CD4-positive, alpha-beta T cell (primary cell): ENCODE measurements at regions not wholly inside any gene's neighbourhood (a gene's known extent, or its start where the extent isn't known, plus 50 kb on each side); places are given as distances from the start of the nearest gene placed in this dataset.

ENCODE experiments used
- ATAC-seq: fragments of 200-7000 bp; cut with Tn5 transposase; one replicate; pipeline ENCODE4 v1.10.0; 2022; ENCODE audit warnings: mild to moderate bottlenecking; ENCODE audit not compliant: poor library complexity
- CTCF ChIA-PET: fragments of 350-600 bp; sonication (Branson Sonifier 250); formaldehyde crosslinking; loops from one replicate; lab custom pipeline; 2021; ENCODE audit warnings: antibody characterized with exemption, inconsistent platforms; lab: Charles Lee
- POLR2A ChIA-PET: fragments of 350-600 bp; sonication (Branson Sonifier 250); formaldehyde crosslinking; loops from one replicate; lab custom pipeline; 2021; ENCODE audit warnings: antibody characterized with exemption, inconsistent platforms; lab: Charles Lee
- DNase-seq, 14 experiments: peaks; one replicate each; pipeline ENCODE4 v3.0.0-alpha.2; 2013 to 2020; ENCODE audit warnings: mixed read lengths in 2 of 14
- H3K27ac ChIP-seq, 2 donors: one replicate each; pipeline versions ENCODE4 v1.5.1 to v1.7.0; 2013; ENCODE audit warnings: low read length in 2 of 2, low read depth in 1 of 2, mild to moderate bottlenecking in 1 of 2
- H3K27me3 ChIP-seq, 2 experiments: 1 replicate in 1 of 2; 2 replicates in 1 of 2; pipeline versions ENCODE4 v1.6.1 to v1.7.0; 2013; ENCODE audit warnings: low read length in 2 of 2, control low read depth in 1 of 2, mild to moderate bottlenecking in 1 of 2, moderate library complexity in 1 of 2; ENCODE audit not compliant: insufficient read depth in 2 of 2, control insufficient read depth in 1 of 2
- H3K36me3 ChIP-seq: one replicate; pipeline ENCODE4 v1.6.1; 2013; ENCODE audit warnings: low read length, control low read depth; ENCODE audit not compliant: insufficient read depth
- H3K4me1 ChIP-seq: one replicate; pipeline ENCODE4 v1.6.1; 2013; ENCODE audit warnings: low read length, control low read depth; ENCODE audit not compliant: insufficient read depth
- H3K4me3 ChIP-seq: one replicate; pipeline ENCODE4 v1.5.1; 2013; ENCODE audit warnings: mild to moderate bottlenecking, low read length, moderate library complexity
- H3K9me3 ChIP-seq, 2 experiments: 1 replicate in 1 of 2; 2 replicates in 1 of 2; pipeline versions ENCODE4 v1.6.1 to v1.7.0; 2013; ENCODE audit warnings: low read length in 2 of 2, mild to moderate bottlenecking in 2 of 2, control low read depth in 1 of 2, moderate library complexity in 1 of 2; ENCODE audit not compliant: control insufficient read depth in 1 of 2, insufficient read depth in 1 of 2
- H3K27ac Mint-ChIP-seq: one replicate; pipeline ENCODE4 v1.8.0; 2020; ENCODE audit warnings: mixed read lengths
- H3K27me3 Mint-ChIP-seq: one replicate; pipeline ENCODE4 v1.8.0; 2021; ENCODE audit warnings: mixed read lengths
- H3K36me3 Mint-ChIP-seq: one replicate; pipeline ENCODE4 v1.8.0; 2021; ENCODE audit warnings: low read depth, mixed read lengths
- H3K4me1 Mint-ChIP-seq: one replicate; pipeline ENCODE4 v1.8.0; 2021; ENCODE audit warnings: low read depth, mixed read lengths
- H3K4me3 Mint-ChIP-seq: one replicate; pipeline ENCODE4 v1.8.0; 2020; ENCODE audit warnings: mild to moderate bottlenecking, mixed read lengths
- H3K9me3 Mint-ChIP-seq: one replicate; pipeline ENCODE4 v1.8.0; 2020; ENCODE audit warnings: mixed read lengths
- CTCF ChIP-seq: fragments of 200-600 bp; IDR thresholded peaks from one replicate; pipeline ENCODE4 v1.8.0; 2022; ENCODE audit warnings: antibody characterized with exemption, mild to moderate bottlenecking
- intact Hi-C, 2 experiments: fragments of 100-400 bp; cut with DNase I in 1 of 2; cut with micrococcal nuclease in 1 of 2; formaldehyde crosslinking; loops; one replicate each; pipeline versions ENCODE4 v1.15.1 to v1.9.0; 2023 to 2025; cut with DNase I, micrococcal nuclease

GRCh38 chr4:103450693-103451092, 252.6 kb upstream of the CENPE start:
- ATAC-seq (no peak), DNase-seq (no peak)
- no peaks in the 10 kb centered on the region for H3K9me3 Mint-ChIP-seq
- no peaks in the 10 kb centered on the region for H3K4me1 ChIP-seq
- no peak for TF ChIP-seq CTCF
- intact Hi-C loops: no loop called here
- ChIA-PET POLR2A (no interaction called here), CTCF (no interaction called here)
- no peaks in the 10 kb centered on the region for H3K27me3 ChIP-seq
- no peaks in the 10 kb centered on the region for H3K36me3 Mint-ChIP-seq
- H3K27me3 Mint-ChIP-seq: no peaks in the 10 kb centered on the region
- H3K27ac ChIP-seq: no peak overlapping the region
- H3K36me3 ChIP-seq: no peaks in the 10 kb centered on the region
- no peak overlapping the region for H3K4me3 ChIP-seq
- no peaks in the 10 kb centered on the region for H3K9me3 ChIP-seq
- H3K4me1 Mint-ChIP-seq: no peaks in the 10 kb centered on the region
- no peak overlapping the region for H3K4me3 Mint-ChIP-seq
- H3K27ac Mint-ChIP-seq: no peak overlapping the region

- intact Hi-C loops: no loop called here
- ATAC-seq: no peak
- Mint-ChIP-seq H3K27me3 (no peaks in the 10 kb centered on the region), H3K4me1 (no peaks in the 10 kb centered on the region), H3K36me3 (no peaks in the 10 kb centered on the region), H3K27ac (no peak overlapping the region), H3K4me3 (no peak overlapping the region), H3K9me3 (no peaks in the 10 kb centered on the region)
- Histone ChIP-seq H3K4me3 (no peak overlapping the region), H3K27me3 (no peaks in the 10 kb centered on the region), H3K27ac (no peak overlapping the region), H3K4me1 (no peaks in the 10 kb centered on the region), H3K9me3 (no peaks in the 10 kb centered on the region), H3K36me3 (no peaks in the 10 kb centered on the region)
- DNase-seq: no peak
- no peak for TF ChIP-seq CTCF
- ChIA-PET POLR2A (no interaction called here), CTCF (no interaction called here)
These were observed 251.3 kb upstream of the CENPE start for GRCh38 chr4:103449296-103450023.

- H3K27ac ChIP-seq: no peak overlapping the region
- no peaks in the 10 kb centered on the region for H3K9me3 ChIP-seq
- intact Hi-C loops: no loop called here
- no peak overlapping the region for H3K4me3 Mint-ChIP-seq
- ChIA-PET CTCF (no interaction called here), POLR2A (no interaction called here)
- DNase-seq: no peak
- no peak overlapping the region for H3K27ac Mint-ChIP-seq
- no peaks in the 10 kb centered on the region for H3K4me1 Mint-ChIP-seq
- H3K27me3 ChIP-seq: no peaks in the 10 kb centered on the region
- no peak overlapping the region for H3K4me3 ChIP-seq
- H3K9me3 Mint-ChIP-seq: no peaks in the 10 kb centered on the region
- TF ChIP-seq CTCF: no peak
- H3K4me1 ChIP-seq: no peaks in the 10 kb centered on the region
- H3K36me3 Mint-ChIP-seq: no peaks in the 10 kb centered on the region
- no peaks in the 10 kb centered on the region for H3K27me3 Mint-ChIP-seq
- no peak for ATAC-seq
- H3K36me3 ChIP-seq: no peaks in the 10 kb centered on the region
These were observed 247.2 kb upstream of the CENPE start for GRCh38 chr4:103445377-103445776.
